ENCODE measurements at regions not wholly inside any gene's neighbourhood (a gene's known extent, or its start where the extent isn't known, plus 50 kb on each side); places are given as distances from the start of the nearest gene placed in this dataset.
"Not testable (repeated sequence)": the region's sequence is repeated elsewhere in the genome, so short reads cannot be mapped to it uniquely, and the experiment has no call there.

- DNase-seq: no peak
These were observed 262.1 kb downstream of the EIPR1 start for GRCh38 chr2:3115301-3116042.

- no peak for DNase-seq
These were observed 263.0 kb downstream of the EIPR1 start for GRCh38 chr2:3114406-3115185.

GRCh38 chr2:3113769-3114168 lies 263.8 kb downstream of the EIPR1 start:
- DNase-seq: no peak

GRCh38 chr2:3113122-3113521 lies 264.5 kb downstream of the EIPR1 start:
- no peak for DNase-seq

- DNase-seq: no peak
These were observed 265.1 kb downstream of the EIPR1 start for GRCh38 chr2:3112553-3112952.

GRCh38 chr2:3112131-3112530 lies 265.5 kb downstream of the EIPR1 start:
- DNase-seq: no peak

- DNase-seq: no peak
These were observed 266.5 kb downstream of the EIPR1 start for GRCh38 chr2:3110994-3111666.

GRCh38 chr2:3110555-3110954 lies 267.1 kb downstream of the EIPR1 start:
- no peak for DNase-seq

- DNase-seq: no peak
These were observed 268.6 kb downstream of the EIPR1 start for GRCh38 chr2:3108710-3109702.

GRCh38 chr2:3108105-3108504 lies 269.5 kb downstream of the EIPR1 start:
- DNase-seq: no peak

GRCh38 chr2:3107567-3107966 lies 270.1 kb downstream of the EIPR1 start:
- no peak for DNase-seq

- DNase-seq: no peak
These were observed 271.6 kb downstream of the EIPR1 start for GRCh38 chr2:3105814-3106569.

GRCh38 chr2:3104958-3105813 lies 272.4 kb downstream of the EIPR1 start:
- DNase-seq: not testable (repeated sequence)

GRCh38 chr2:3104261-3104660 lies 273.4 kb downstream of the EIPR1 start:
- no peak for DNase-seq

GRCh38 chr2:3102922-3103569 lies 274.6 kb downstream of the EIPR1 start:
- no peak for DNase-seq

GRCh38 chr2:3102081-3102921 lies 275.3 kb downstream of the EIPR1 start:
- no peak for DNase-seq

GRCh38 chr2:3101016-3101942 lies 276.3 kb downstream of the EIPR1 start:
- no peak for DNase-seq

Data from hypothalamus (tissue), 51 donors.